Neuronal stem cell (in vitro differentiated cells): ENCODE measurements at regions not wholly inside any gene's neighbourhood (a gene's known extent, or its start where the extent isn't known, plus 50 kb on each side); places are given as distances from the start of the nearest gene placed in this dataset.

Experiments
- DNase-seq: peaks from one replicate; pipeline ENCODE4 v3.0.0-alpha.2; 2013; ENCODE audit warnings: low spot score
- H2AFZ ChIP-seq: one replicate; pipeline ENCODE4 v1.6.1; 2013; ENCODE audit warnings: mild to moderate bottlenecking, low read length, inconsistent platforms
- H2AK5ac ChIP-seq: 2 replicates; pipeline ENCODE4 v1.6.1; 2013; ENCODE audit warnings: low read depth, mild to moderate bottlenecking, inconsistent platforms, low read length, moderate library complexity, mixed read lengths
- H2BK120ac ChIP-seq: 2 replicates; pipeline ENCODE4 v1.6.1; 2013; ENCODE audit warnings: low read depth, mild to moderate bottlenecking, inconsistent platforms, low read length, moderate library complexity, mixed read lengths
- H2BK12ac ChIP-seq: one replicate; pipeline ENCODE4 v1.6.1; 2013; ENCODE audit warnings: low read length, inconsistent platforms
- H2BK15ac ChIP-seq: 2 replicates; pipeline ENCODE4 v1.6.1; 2013; ENCODE audit warnings: mild to moderate bottlenecking, low read length, inconsistent platforms, mixed read lengths
- H2BK5ac ChIP-seq: one replicate; pipeline ENCODE4 v1.6.1; 2013; ENCODE audit warnings: inconsistent platforms, mild to moderate bottlenecking, low read length, moderate library complexity
- H3K14ac ChIP-seq: one replicate; pipeline ENCODE4 v1.6.1; 2013; ENCODE audit warnings: low read length, inconsistent platforms
- H3K18ac ChIP-seq: 2 replicates; pipeline ENCODE4 v1.6.1; 2013; ENCODE audit warnings: low read length, inconsistent platforms
- H3K23ac ChIP-seq: 2 replicates; pipeline ENCODE4 v1.6.1; 2013; ENCODE audit warnings: low read depth, mild to moderate bottlenecking, mixed read lengths, low read length, inconsistent platforms; ENCODE audit not compliant: poor library complexity
- H3K27ac ChIP-seq: replicated peaks from 3 replicates; pipeline ENCODE4 v1.5.1; 2013; ENCODE audit warnings: low read length, inconsistent platforms
- H3K27me3 ChIP-seq, 3 experiments: 2 replicates each; pipeline ENCODE4 v1.6.1; 2013; ENCODE audit warnings: low read length in 3 of 3, mild to moderate bottlenecking in 2 of 3, inconsistent platforms in 1 of 3, low read depth in 1 of 3, mixed read lengths in 1 of 3, moderate library complexity in 1 of 3; ENCODE audit not compliant: control insufficient read depth in 3 of 3, insufficient read depth in 3 of 3
- H3K36me3 ChIP-seq, 2 donors: replicated peaks in 1 of 2; 2 replicates each; pipeline ENCODE4 v1.6.1; 2013; ENCODE audit warnings: low read length in 2 of 2; ENCODE audit not compliant: control insufficient read depth in 2 of 2, insufficient read depth in 2 of 2
- H3K4ac ChIP-seq: 2 replicates; pipeline ENCODE4 v1.6.1; 2013; ENCODE audit warnings: inconsistent platforms, mild to moderate bottlenecking, low read length, moderate library complexity
- H3K4me1 ChIP-seq, 2 donors: 1 replicate in 1 of 2; 2 replicates in 1 of 2; pipeline ENCODE4 v1.6.1; 2013; ENCODE audit warnings: low read length in 2 of 2, low read depth in 1 of 2; ENCODE audit not compliant: control insufficient read depth in 2 of 2, insufficient read depth in 1 of 2
- H3K4me2 ChIP-seq: one replicate; pipeline ENCODE4 v1.6.1; 2013; ENCODE audit warnings: mild to moderate bottlenecking, low read length, inconsistent platforms; ENCODE audit not compliant: insufficient read depth, poor library complexity, severe bottlenecking
- H3K4me3 ChIP-seq, 2 donors: 2 replicates each; pipeline ENCODE4 v1.5.1; 2013; ENCODE audit warnings: low read length in 2 of 2, mild to moderate bottlenecking in 2 of 2, inconsistent platforms in 1 of 2, moderate library complexity in 1 of 2
- H3K79me1 ChIP-seq: one replicate; pipeline ENCODE4 v1.6.1; 2013; ENCODE audit warnings: low read depth, mild to moderate bottlenecking, inconsistent platforms, low read length, moderate library complexity
- H3K9ac ChIP-seq: one replicate; pipeline ENCODE4 v1.6.1; 2013; ENCODE audit warnings: mild to moderate bottlenecking, low read depth, low read length, inconsistent platforms; ENCODE audit not compliant: poor library complexity
- H3K9me3 ChIP-seq, 2 donors: replicated peaks in 1 of 2; 2 replicates each; pipeline versions ENCODE3 to v1.6.1; 2013; ENCODE audit warnings: low read length in 2 of 2, mild to moderate bottlenecking in 2 of 2, inconsistent platforms in 1 of 2, low read depth in 1 of 2, mixed read lengths in 1 of 2, moderate library complexity in 1 of 2; ENCODE audit not compliant: control insufficient read depth in 2 of 2, insufficient read depth in 1 of 2
- H4K8ac ChIP-seq: one replicate; pipeline ENCODE4 v1.6.1; 2013; ENCODE audit warnings: low read depth, mild to moderate bottlenecking, inconsistent platforms, low read length, moderate library complexity
- H4K91ac ChIP-seq: one replicate; pipeline ENCODE4 v1.6.1; 2013; ENCODE audit warnings: low read length, low read depth, mild to moderate bottlenecking, inconsistent platforms; ENCODE audit not compliant: poor library complexity
- WGBS, 2 donors: extraction: QIAGEN DNeasy Blood & Tissue Kit; methylation state at CpG; one replicate each; pipeline ENCODE4 v1.1.7; 2013; ENCODE audit warnings: missing lambda C conversion rate in 2 of 2, mixed read lengths in 1 of 2; ENCODE audit not compliant: insufficient read length in 2 of 2, insufficient replicate concordance in 1 of 2; ENCODE audit errors: extremely low coverage in 2 of 2; 5-methylcytosine and 5-hydroxymethylcytosine counted together

DNA sequence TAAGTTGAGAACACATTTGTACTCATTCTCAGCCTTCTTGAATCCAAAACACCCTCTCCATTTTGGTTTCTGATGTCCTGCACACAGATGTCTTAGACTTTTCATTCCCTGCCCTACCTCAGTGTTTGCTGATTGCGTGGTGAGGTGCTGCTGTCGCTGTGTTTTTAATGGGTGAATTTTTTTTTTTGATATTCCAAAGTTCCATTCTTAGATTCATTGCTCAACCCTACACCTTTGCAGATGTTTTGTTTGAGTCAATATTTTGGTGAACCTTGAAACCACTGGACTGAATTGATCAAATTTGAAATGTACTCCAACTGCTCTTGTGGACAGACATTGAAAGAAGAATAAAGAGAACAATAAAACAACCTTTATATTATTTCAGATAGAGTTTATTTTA is 130.4 kb upstream of the DSEL start:
- H3K4ac ChIP-seq = no peak overlapping the region
- no CpG with 5 or more reads among the region's 2 CpGs for WGBS, 2 donors
- no peaks in the 10 kb centered on the region for H3K9me3 ChIP-seq
- H3K4me3 ChIP-seq = no peak overlapping the region
- H4K8ac ChIP-seq = no peak overlapping the region
- H2AK5ac ChIP-seq = no peak overlapping the region
- peaks cover 0 to 4% of the 10 kb centered on the region in 2 donors for H3K4me1 ChIP-seq
- H3K9ac ChIP-seq = no peak overlapping the region
- no peak overlapping the region for H3K14ac ChIP-seq
- H3K27me3 ChIP-seq = no peaks in the 10 kb centered on the region
- no peak overlapping the region for H2BK5ac ChIP-seq
- DNase-seq = no peak
- H3K79me1 ChIP-seq = no peaks in the 10 kb centered on the region
- H2BK12ac ChIP-seq = no peak overlapping the region
- no peak overlapping the region for H3K23ac ChIP-seq
- no peak overlapping the region for H3K27ac ChIP-seq
- no peak overlapping the region for H3K4me2 ChIP-seq
- no peak overlapping the region for H2BK120ac ChIP-seq
- no peak overlapping the region for H2BK15ac ChIP-seq
- no peak overlapping the region for H4K91ac ChIP-seq
- no peaks in the 10 kb centered on the region for H3K36me3 ChIP-seq
- H2AFZ ChIP-seq = peak overlapping the region; percentile 29
- no peak overlapping the region for H3K18ac ChIP-seq

DNA sequence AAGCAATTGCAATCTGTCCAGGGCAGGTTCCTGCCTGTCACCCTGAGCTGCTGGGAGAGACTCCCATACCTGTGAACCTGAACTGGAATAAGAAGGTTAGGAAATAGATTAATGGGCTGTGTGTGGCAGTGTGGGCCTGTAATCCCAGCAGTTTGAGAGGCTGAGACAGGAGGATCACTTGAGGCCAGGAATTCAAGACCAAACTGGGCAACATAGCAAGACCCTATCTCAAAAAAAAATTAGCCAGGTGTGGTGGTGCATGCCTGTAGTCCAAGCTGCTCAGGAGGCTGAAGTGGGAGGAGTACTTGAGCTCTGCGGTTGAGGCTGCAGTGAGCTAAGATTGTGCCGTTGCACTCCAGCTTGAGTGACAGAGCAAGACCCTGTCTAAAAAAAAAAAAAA is 127.7 kb upstream of the DSEL start:
- Histone ChIP-seq H3K27ac (no peak overlapping the region), H3K4me3 (no peak overlapping the region), H3K9ac (no peak overlapping the region), H3K36me3 (no peaks in the 10 kb centered on the region), H2BK15ac (no peak overlapping the region), H3K18ac (no peak overlapping the region), H4K8ac (no peak overlapping the region), H3K4me1 (no peaks in the 10 kb centered on the region), H2AK5ac (no peak overlapping the region), H3K4me2 (no peak overlapping the region), H2BK5ac (no peak overlapping the region), H3K14ac (no peak overlapping the region), H3K4ac (no peak overlapping the region), H2BK120ac (no peak overlapping the region), H3K23ac (no peak overlapping the region), H4K91ac (no peak overlapping the region), H2AFZ (no peak overlapping the region), H3K79me1 (no peaks in the 10 kb centered on the region), H3K27me3 (no peaks in the 10 kb centered on the region), H3K9me3 (no peaks in the 10 kb centered on the region), H2BK12ac (no peak overlapping the region)
- no peak for DNase-seq
- WGBS, 2 donors = no CpG with 5 or more reads among the region's 2 CpGs

DNA sequence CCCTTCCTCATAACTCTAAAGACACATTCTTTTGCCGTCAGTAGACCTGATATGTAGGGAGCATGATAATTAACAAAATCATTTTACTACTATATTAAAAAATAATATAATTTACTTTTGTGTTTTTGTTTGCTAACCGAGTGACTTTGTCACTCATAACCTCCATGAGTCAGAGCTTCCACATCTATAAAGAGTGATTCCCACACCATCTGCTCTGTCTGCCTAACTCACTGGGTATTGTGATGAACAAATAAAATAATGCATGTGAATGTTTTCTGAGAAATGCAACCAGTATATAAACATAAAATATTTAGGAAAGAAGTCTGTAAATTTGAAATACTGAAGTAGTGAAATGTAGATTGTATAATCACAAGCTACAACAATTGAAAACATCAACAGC is 123.4 kb upstream of the DSEL start:
- no peak overlapping the region for H3K4ac ChIP-seq
- H4K91ac ChIP-seq = no peak overlapping the region
- no peak overlapping the region for H2AK5ac ChIP-seq
- no peak overlapping the region for H2BK5ac ChIP-seq
- no peak overlapping the region for H2AFZ ChIP-seq
- no peak for DNase-seq
- no peak overlapping the region for H2BK120ac ChIP-seq
- H3K27me3 ChIP-seq = no peaks in the 10 kb centered on the region
- H3K18ac ChIP-seq = no peak overlapping the region
- no peak overlapping the region for H3K27ac ChIP-seq
- H2BK12ac ChIP-seq = no peak overlapping the region
- no peaks in the 10 kb centered on the region for H3K79me1 ChIP-seq
- no peak overlapping the region for H3K14ac ChIP-seq
- H3K9ac ChIP-seq = no peak overlapping the region
- H3K9me3 ChIP-seq = no peaks in the 10 kb centered on the region
- H4K8ac ChIP-seq = no peak overlapping the region
- no peak overlapping the region for H2BK15ac ChIP-seq
- peaks cover 0 to 2% of the 10 kb centered on the region in 2 donors for H3K4me1 ChIP-seq
- WGBS, 2 donors = no CpG with 5 or more reads among the region's 2 CpGs
- H3K4me3 ChIP-seq = no peak overlapping the region
- H3K36me3 ChIP-seq = no peaks in the 10 kb centered on the region
- no peak overlapping the region for H3K4me2 ChIP-seq
- H3K23ac ChIP-seq = no peak overlapping the region

DNA sequence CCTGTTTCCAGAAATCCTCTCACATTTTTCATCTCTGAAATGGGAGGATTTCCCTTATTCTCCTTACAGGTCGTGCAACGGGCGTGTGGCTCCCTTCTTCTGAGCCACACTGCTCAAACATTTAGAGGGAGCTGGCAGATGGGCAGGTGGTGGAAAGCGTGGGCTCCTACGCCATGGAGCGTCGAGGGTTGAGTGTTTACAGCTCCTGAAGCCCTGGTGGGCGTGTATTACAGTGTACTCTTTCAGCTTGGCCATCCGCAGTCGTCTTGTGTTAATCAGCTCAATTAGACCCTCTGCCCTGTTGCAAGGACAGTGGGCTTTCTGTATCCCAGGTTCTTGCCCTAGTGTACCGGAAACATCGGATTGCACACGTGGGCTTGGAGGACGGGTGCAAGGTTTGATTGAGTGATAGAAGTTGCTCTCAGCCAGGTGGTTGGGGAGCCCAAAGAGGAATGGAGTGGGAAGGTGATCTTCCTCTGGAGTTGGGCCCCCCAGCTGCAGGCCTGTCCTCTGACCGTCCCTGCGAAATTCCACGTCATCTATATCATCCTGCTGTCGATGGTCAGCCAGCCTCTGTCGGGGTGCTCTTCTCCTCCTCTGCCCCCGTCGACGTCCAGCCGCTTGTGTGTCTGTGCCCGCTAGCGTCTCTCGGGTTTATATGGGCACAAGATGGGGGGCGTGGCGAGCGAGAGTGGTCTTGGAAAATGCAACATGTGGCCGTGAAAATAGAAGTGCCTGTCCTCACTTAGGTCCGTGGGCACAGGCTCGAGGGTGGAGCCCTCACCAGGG is 120.3 kb upstream of the DSEL start:
- Histone ChIP-seq H3K14ac (no peak overlapping the region), H3K18ac (no peak overlapping the region), H3K23ac (no peak overlapping the region), H2AK5ac (no peak overlapping the region), H3K27me3 (no peaks in the 10 kb centered on the region), H3K4me1 (peaks cover 2 to 12% of the 10 kb centered on the region in 2 donors), H3K36me3 (no peaks in the 10 kb centered on the region), H3K9me3 (no peaks in the 10 kb centered on the region), H3K4ac (no peak overlapping the region), H2BK12ac (no peak overlapping the region), H2AFZ (peak overlapping the region; percentile 42), H3K79me1 (no peaks in the 10 kb centered on the region), H3K9ac (no peak overlapping the region), H4K91ac (no peak overlapping the region), H2BK15ac (no peak overlapping the region), H2BK120ac (no peak overlapping the region), H3K4me3 (no peak overlapping the region), H2BK5ac (no peak overlapping the region), H3K27ac (no peak overlapping the region), H4K8ac (no peak overlapping the region), H3K4me2 (no peak overlapping the region)
- no CpG with 5 or more reads among the region's 32 CpGs for WGBS, 2 donors
- no peak for DNase-seq
